ENCODE measurements at regions not wholly inside any gene's neighbourhood (a gene's known extent, or its start where the extent isn't known, plus 50 kb on each side); places are given as distances from the start of the nearest gene placed in this dataset.

- no peak for DNase-seq (ENCODE audit: low read depth)
- H3K4me3 ChIP-seq (ENCODE audit: low read depth, low read length), result no peak overlapping the region
- TF ChIP-seq CTCF (IDR thresholded peaks at IDR 0.05; ENCODE audit: low read depth, low read length, missing control alignments), result no peak
Observed at GRCh38 chr22:49148895-49149418, 678.7 kb downstream of the BRD1 start.

GRCh38 chr22:49147617-49148175, 680.0 kb downstream of the BRD1 start:
- TF ChIP-seq CTCF (IDR thresholded peaks at IDR 0.05; ENCODE audit: low read depth, low read length, missing control alignments), result no peak
- no peak overlapping the region for H3K4me3 ChIP-seq (ENCODE audit: low read depth, low read length)
- DNase-seq (ENCODE audit: low read depth), result no peak

GRCh38 chr22:49147171-49147570, 680.5 kb downstream of the BRD1 start:
- H3K4me3 ChIP-seq (ENCODE audit: low read depth, low read length), result no peak overlapping the region
- no peak for DNase-seq (ENCODE audit: low read depth)
- no peak for TF ChIP-seq CTCF (IDR thresholded peaks at IDR 0.05; ENCODE audit: low read depth, low read length, missing control alignments)

- DNase-seq (ENCODE audit: low read depth), result no peak
- no peak for TF ChIP-seq CTCF (IDR thresholded peaks at IDR 0.05; ENCODE audit: low read depth, low read length, missing control alignments)
- no peak overlapping the region for H3K4me3 ChIP-seq (ENCODE audit: low read depth, low read length)
Observed at GRCh38 chr22:49146511-49146910, 681.2 kb downstream of the BRD1 start.

GRCh38 chr22:49143812-49144211, 683.9 kb downstream of the BRD1 start:
- no peak for DNase-seq (ENCODE audit: low read depth)
- no peak for TF ChIP-seq CTCF (IDR thresholded peaks at IDR 0.05; ENCODE audit: low read depth, low read length, missing control alignments)
- H3K4me3 ChIP-seq (ENCODE audit: low read depth, low read length), result no peak overlapping the region

GRCh38 chr22:49142891-49143290, 684.8 kb downstream of the BRD1 start:
- no peak for DNase-seq (ENCODE audit: low read depth)
- TF ChIP-seq CTCF (IDR thresholded peaks at IDR 0.05; ENCODE audit: low read depth, low read length, missing control alignments), result no peak

GRCh38 chr22:49142296-49142695, 685.4 kb downstream of the BRD1 start:
- DNase-seq (ENCODE audit: low read depth), result no peak
- no peak for TF ChIP-seq CTCF (IDR thresholded peaks at IDR 0.05; ENCODE audit: low read depth, low read length, missing control alignments)
- H3K4me3 ChIP-seq (ENCODE audit: low read depth, low read length), result no peak overlapping the region

More at GRCh38 chr22:49142891-49143290, 684.8 kb downstream of the BRD1 start:
- no peak overlapping the region for H3K4me3 ChIP-seq (ENCODE audit: low read depth, low read length)
